ENCODE measurements at regions not wholly inside any gene's neighbourhood (a gene's known extent, or its start where the extent isn't known, plus 50 kb on each side); places are given as distances from the start of the nearest gene placed in this dataset.

DNA sequence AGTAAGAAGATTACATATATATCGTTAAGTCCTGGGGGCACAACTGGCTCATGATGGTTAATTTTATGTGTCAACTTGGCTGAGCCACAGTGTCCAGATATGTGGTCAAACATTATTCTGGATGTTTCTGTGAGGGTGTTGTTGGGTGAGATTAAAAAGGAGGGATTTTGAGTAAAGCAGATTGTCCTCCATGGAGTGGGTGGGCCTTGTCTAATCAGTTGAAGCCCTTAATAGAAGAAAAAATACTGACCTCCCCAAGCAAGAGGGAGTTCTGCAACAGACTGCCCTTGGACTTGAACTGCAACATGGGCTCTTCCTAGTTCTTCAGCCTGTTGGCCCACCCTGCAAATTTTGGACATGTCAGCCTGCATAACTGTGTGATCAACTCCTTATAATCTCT, 311.6 kb downstream of the RPS6KC1 start:
- Histone ChIP-seq H2AFZ (ENCODE audit: control insufficient read depth, low read length) (no peak overlapping the region), H3K4me1 (ENCODE audit: control insufficient read depth, extremely low read depth, insufficient read depth, low read length) (no peaks in the 10 kb centered on the region), H3K4me2 (ENCODE audit: control insufficient read depth, extremely low read depth, insufficient read depth, low read depth, low read length) (no peak overlapping the region), H3K27me3 (ENCODE audit: control insufficient read depth, extremely low read depth, insufficient read depth, low read length) (no peaks in the 10 kb centered on the region), H4K20me1 (ENCODE audit: control insufficient read depth, extremely low read depth, insufficient read depth, low read length) (no peaks in the 10 kb centered on the region), H3K9me3 (ENCODE audit: control insufficient read depth, low read depth, low read length) (no peaks in the 10 kb centered on the region), H3K79me2 (ENCODE audit: control insufficient read depth, insufficient read depth, low read length) (no peaks in the 10 kb centered on the region), H3K36me3 (ENCODE audit: control insufficient read depth in 2 of 2, extremely low read depth in 1 of 2, insufficient read depth in 2 of 2, low read length in 2 of 2) (no peaks in the 10 kb centered on the region), H3K9ac (ENCODE audit: control insufficient read depth, extremely low read depth, insufficient read depth, low read length) (no peak overlapping the region), H3K4me3 (ENCODE audit: control insufficient read depth in 2 of 3, extremely low read depth in 1 of 3, insufficient read depth in 2 of 3, low read depth in 1 of 3, low read length in 3 of 3) (no peak overlapping the region), H3K9me1 (ENCODE audit: control insufficient read depth, extremely low read depth, insufficient read depth, low read length) (no peaks in the 10 kb centered on the region), H3K27ac (ENCODE audit: control insufficient read depth, insufficient read depth, low read length) (no peak overlapping the region)
- dilution Hi-C loops (cut with MboI; ENCODE audit: extremely low pct_ligation_motif_present, low sequenced_read_pairs): no loop called here
- TF ChIP-seq, protein P1, sequence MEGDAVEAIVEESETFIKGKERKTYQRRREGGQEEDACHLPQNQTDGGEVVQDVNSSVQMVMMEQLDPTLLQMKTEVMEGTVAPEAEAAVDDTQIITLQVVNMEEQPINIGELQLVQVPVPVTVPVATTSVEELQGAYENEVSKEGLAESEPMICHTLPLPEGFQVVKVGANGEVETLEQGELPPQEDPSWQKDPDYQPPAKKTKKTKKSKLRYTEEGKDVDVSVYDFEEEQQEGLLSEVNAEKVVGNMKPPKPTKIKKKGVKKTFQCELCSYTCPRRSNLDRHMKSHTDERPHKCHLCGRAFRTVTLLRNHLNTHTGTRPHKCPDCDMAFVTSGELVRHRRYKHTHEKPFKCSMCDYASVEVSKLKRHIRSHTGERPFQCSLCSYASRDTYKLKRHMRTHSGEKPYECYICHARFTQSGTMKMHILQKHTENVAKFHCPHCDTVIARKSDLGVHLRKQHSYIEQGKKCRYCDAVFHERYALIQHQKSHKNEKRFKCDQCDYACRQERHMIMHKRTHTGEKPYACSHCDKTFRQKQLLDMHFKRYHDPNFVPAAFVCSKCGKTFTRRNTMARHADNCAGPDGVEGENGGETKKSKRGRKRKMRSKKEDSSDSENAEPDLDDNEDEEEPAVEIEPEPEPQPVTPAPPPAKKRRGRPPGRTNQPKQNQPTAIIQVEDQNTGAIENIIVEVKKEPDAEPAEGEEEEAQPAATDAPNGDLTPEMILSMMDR (optimal IDR thresholded peaks at IDR 0.05 in 1 of 3, IDR thresholded peaks at IDR 0.05 in 1 of 3, conservative IDR thresholded peaks at IDR 0.05 in 1 of 3; ENCODE audit: extremely low read depth in 1 of 3, insufficient read depth in 2 of 3, low read length in 3 of 3): no peak
- TF ChIP-seq EZH2 (IDR thresholded peaks at IDR 0.05; ENCODE audit: low read length): no peak
- no peak for DNase-seq (ENCODE audit: low read depth, low spot score)
- FAIRE-seq: no peak

DNA sequence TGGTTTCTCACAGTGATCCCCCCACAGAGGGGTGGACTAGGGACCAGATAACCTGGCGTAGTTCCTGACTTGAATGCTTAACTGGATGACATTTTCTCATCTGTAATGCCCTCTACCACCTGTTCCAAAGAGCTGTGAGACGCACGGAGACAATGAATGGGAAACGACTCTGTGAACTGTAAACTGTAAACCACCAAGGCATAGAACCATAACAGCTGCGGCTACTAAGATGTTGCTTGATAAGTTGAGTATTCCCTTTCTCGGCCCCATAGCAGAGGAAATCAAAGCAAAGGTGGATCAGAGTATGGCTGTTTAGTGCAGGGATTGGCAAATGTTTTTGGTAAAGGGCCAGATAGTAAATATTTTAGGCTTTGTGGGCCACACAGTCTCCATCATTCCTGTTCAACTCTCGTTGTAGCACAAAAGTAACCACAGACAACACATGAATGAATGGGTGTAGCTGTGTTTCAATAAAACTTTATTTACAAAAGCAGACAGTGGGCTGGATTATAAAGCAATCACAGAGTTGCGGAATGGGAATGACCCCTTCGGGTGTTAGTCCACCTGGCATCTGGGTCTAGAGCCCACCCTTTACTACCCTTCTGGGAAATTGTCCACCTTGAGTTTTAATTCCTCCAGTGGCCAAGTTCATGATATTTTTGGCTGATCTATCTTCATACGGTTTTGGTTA, 315.2 kb downstream of the RPS6KC1 start:
- Histone ChIP-seq H3K27me3 (ENCODE audit: control insufficient read depth, extremely low read depth, insufficient read depth, low read length) (no peaks in the 10 kb centered on the region), H3K79me2 (ENCODE audit: control insufficient read depth, insufficient read depth, low read length) (no peaks in the 10 kb centered on the region), H3K9ac (ENCODE audit: control insufficient read depth, extremely low read depth, insufficient read depth, low read length) (no peak overlapping the region), H2AFZ (ENCODE audit: control insufficient read depth, low read length) (no peak overlapping the region), H3K27ac (ENCODE audit: control insufficient read depth, insufficient read depth, low read length) (no peak overlapping the region), H3K9me1 (ENCODE audit: control insufficient read depth, extremely low read depth, insufficient read depth, low read length) (no peaks in the 10 kb centered on the region), H4K20me1 (ENCODE audit: control insufficient read depth, extremely low read depth, insufficient read depth, low read length) (no peaks in the 10 kb centered on the region), H3K36me3 (ENCODE audit: control insufficient read depth in 2 of 2, extremely low read depth in 1 of 2, insufficient read depth in 2 of 2, low read length in 2 of 2) (no peaks in the 10 kb centered on the region), H3K4me3 (ENCODE audit: control insufficient read depth in 2 of 3, extremely low read depth in 1 of 3, insufficient read depth in 2 of 3, low read depth in 1 of 3, low read length in 3 of 3) (no peak overlapping the region), H3K9me3 (ENCODE audit: control insufficient read depth, low read depth, low read length) (no peaks in the 10 kb centered on the region), H3K4me1 (ENCODE audit: control insufficient read depth, extremely low read depth, insufficient read depth, low read length) (no peaks in the 10 kb centered on the region), H3K4me2 (ENCODE audit: control insufficient read depth, extremely low read depth, insufficient read depth, low read depth, low read length) (no peak overlapping the region)
- dilution Hi-C loops (cut with MboI; ENCODE audit: extremely low pct_ligation_motif_present, low sequenced_read_pairs): no loop called here
- FAIRE-seq (no peak), DNase-seq (ENCODE audit: low read depth, low spot score) (no peak)
- TF ChIP-seq, protein P1 (optimal IDR thresholded peaks at IDR 0.05 in 1 of 3, IDR thresholded peaks at IDR 0.05 in 1 of 3, conservative IDR thresholded peaks at IDR 0.05 in 1 of 3; ENCODE audit: extremely low read depth in 1 of 3, insufficient read depth in 2 of 3, low read length in 3 of 3): no peak
- no peak for TF ChIP-seq EZH2 (IDR thresholded peaks at IDR 0.05; ENCODE audit: low read length)
